OCI-LY7 (cell line): ENCODE measurements at regions not wholly inside any gene's neighbourhood (a gene's known extent, or its start where the extent isn't known, plus 50 kb on each side); places are given as distances from the start of the nearest gene placed in this dataset.

Source experiments
- BruUV-seq: library from RNA; stranded (reverse); fragments of 400-500 nt; replicated peaks from 2 replicates; lab custom pipeline; 2021; lab: Mats Ljungman, UMichigan
- CTCF ChIA-PET: fragments of 300-600 bp; sonication (Branson Sonifier 250); formaldehyde crosslinking; loops from one replicate; lab custom pipeline; 2022; ENCODE audit warnings: antibody characterized with exemption; ENCODE audit not compliant: unreplicated experiment; lab: Charles Lee
- POLR2A ChIA-PET: fragments of 300-600 bp; sonication (Branson Sonifier 250); formaldehyde crosslinking; loops from one replicate; lab custom pipeline; 2022; ENCODE audit warnings: antibody characterized with exemption; lab: Charles Lee
- DNase-seq: peaks from one replicate; pipeline ENCODE4 v3.0.0-alpha.2; 2015; ENCODE audit warnings: low spot score
- H2AFZ ChIP-seq: fragments of 200-600 bp; sonication (generic), shearing (Covaris generic); 2 replicates; pipeline ENCODE4 v1.6.1; 2014; ENCODE audit warnings: mild to moderate bottlenecking, antibody characterized with exemption, low read length, moderate library complexity
- H3K27ac ChIP-seq: fragments of 200-600 bp; sonication (generic); 2 replicates; pipeline ENCODE4 v1.5.1; 2014; ENCODE audit warnings: mixed run types, low read depth, mild to moderate bottlenecking, moderate library complexity, low read length, inconsistent platforms; ENCODE audit not compliant: poor library complexity, severe bottlenecking
- H3K36me3 ChIP-seq: fragments of 200-600 bp; sonication (generic); 2 replicates; pipeline ENCODE4 v1.6.1; 2014; ENCODE audit warnings: mild to moderate bottlenecking, antibody characterized with exemption, low read length, moderate library complexity, mixed read lengths; ENCODE audit not compliant: insufficient read depth
- H3K4me1 ChIP-seq: fragments of 200-600 bp; sonication (generic); 2 replicates; pipeline ENCODE4 v1.5.1; 2014; ENCODE audit warnings: mild to moderate bottlenecking, low read length; ENCODE audit not compliant: insufficient read depth, poor library complexity, severe bottlenecking
- H3K4me2 ChIP-seq: fragments of 200-600 bp; sonication (generic); 2 replicates; pipeline ENCODE4 v1.6.1; 2014; ENCODE audit warnings: mild to moderate bottlenecking, low read length
- H3K4me3 ChIP-seq: fragments of 200-600 bp; sonication (generic); 2 replicates; pipeline ENCODE4 v1.5.1; 2014; ENCODE audit warnings: mild to moderate bottlenecking, low read depth, low read length; ENCODE audit not compliant: poor library complexity, severe bottlenecking
- H3K79me2 ChIP-seq: fragments of 200-600 bp; sonication (generic); 2 replicates; pipeline ENCODE4 v1.6.1; 2016; ENCODE audit warnings: low read depth, mild to moderate bottlenecking, low read length, moderate library complexity, mixed read lengths; ENCODE audit not compliant: insufficient read depth
- H3K9me2 ChIP-seq: fragments of 200-600 bp; sonication (generic); 2 replicates; pipeline ENCODE4 v1.6.1; 2016; ENCODE audit warnings: mild to moderate bottlenecking, low read length, mixed read lengths; ENCODE audit not compliant: insufficient read depth
- H3K9me3 ChIP-seq: fragments of 200-600 bp; sonication (generic); 2 replicates; pipeline ENCODE4 v1.6.1; 2014; ENCODE audit warnings: mild to moderate bottlenecking, mixed run types, low read length, mixed read lengths
- H4K20me1 ChIP-seq: fragments of 200-600 bp; sonication (generic); 2 replicates; pipeline ENCODE4 v1.6.1; 2014; ENCODE audit warnings: mild to moderate bottlenecking, antibody characterized with exemption, low read length, moderate library complexity, mixed read lengths; ENCODE audit not compliant: insufficient read depth
- EZH2phosphoT487 ChIP-seq: fragments of 200-600 bp; sonication (generic); IDR thresholded peaks from 2 replicates; pipeline ENCODE4 v1.6.1; 2018; ENCODE audit warnings: low read depth, borderline replicate concordance, mild to moderate bottlenecking, mixed run types, antibody characterized with exemption, low read length, moderate library complexity, mixed read lengths
- intact Hi-C: fragments of 100-400 bp; cut with micrococcal nuclease; formaldehyde crosslinking; loops from one replicate; pipeline ENCODE4 v1.10.0; 2022; ENCODE audit not compliant: unreplicated experiment
- TF ChIP-seq, protein P1 (sequence below): fragments of 200-600 bp; sonication (generic); conservative IDR thresholded peaks from 2 replicates; pipeline ENCODE4 v1.5.1; 2014; ENCODE audit warnings: mild to moderate bottlenecking, antibody characterized with exemption, low read length, moderate library complexity, mixed read lengths

GRCh38 chr12:77237896-77238295 lies 172.5 kb upstream of the E2F7 start:
- Histone ChIP-seq H3K9me3 (no peaks in the 10 kb centered on the region), H3K79me2 (no peaks in the 10 kb centered on the region), H3K36me3 (no peaks in the 10 kb centered on the region), H4K20me1 (no peaks in the 10 kb centered on the region), H2AFZ (no peak overlapping the region), H3K4me1 (no peaks in the 10 kb centered on the region), H3K4me2 (no peak overlapping the region), H3K27ac (no peak overlapping the region), H3K9me2 (no peaks in the 10 kb centered on the region), H3K4me3 (no peak overlapping the region)
- CTCF ChIA-PET: no interaction called here
- no peak for DNase-seq
- POLR2A ChIA-PET: interaction anchor here (0.6 kb wide), 1 partner anchor 10 kb away, joined by 7 read pairs; no protein-coding TSS in a partner anchor
- TF ChIP-seq, protein P1, sequence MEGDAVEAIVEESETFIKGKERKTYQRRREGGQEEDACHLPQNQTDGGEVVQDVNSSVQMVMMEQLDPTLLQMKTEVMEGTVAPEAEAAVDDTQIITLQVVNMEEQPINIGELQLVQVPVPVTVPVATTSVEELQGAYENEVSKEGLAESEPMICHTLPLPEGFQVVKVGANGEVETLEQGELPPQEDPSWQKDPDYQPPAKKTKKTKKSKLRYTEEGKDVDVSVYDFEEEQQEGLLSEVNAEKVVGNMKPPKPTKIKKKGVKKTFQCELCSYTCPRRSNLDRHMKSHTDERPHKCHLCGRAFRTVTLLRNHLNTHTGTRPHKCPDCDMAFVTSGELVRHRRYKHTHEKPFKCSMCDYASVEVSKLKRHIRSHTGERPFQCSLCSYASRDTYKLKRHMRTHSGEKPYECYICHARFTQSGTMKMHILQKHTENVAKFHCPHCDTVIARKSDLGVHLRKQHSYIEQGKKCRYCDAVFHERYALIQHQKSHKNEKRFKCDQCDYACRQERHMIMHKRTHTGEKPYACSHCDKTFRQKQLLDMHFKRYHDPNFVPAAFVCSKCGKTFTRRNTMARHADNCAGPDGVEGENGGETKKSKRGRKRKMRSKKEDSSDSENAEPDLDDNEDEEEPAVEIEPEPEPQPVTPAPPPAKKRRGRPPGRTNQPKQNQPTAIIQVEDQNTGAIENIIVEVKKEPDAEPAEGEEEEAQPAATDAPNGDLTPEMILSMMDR: no peak
- no peak for TF ChIP-seq EZH2phosphoT487
- intact Hi-C loops: no loop called here
- no TSS peak for BruUV-seq

DNA sequence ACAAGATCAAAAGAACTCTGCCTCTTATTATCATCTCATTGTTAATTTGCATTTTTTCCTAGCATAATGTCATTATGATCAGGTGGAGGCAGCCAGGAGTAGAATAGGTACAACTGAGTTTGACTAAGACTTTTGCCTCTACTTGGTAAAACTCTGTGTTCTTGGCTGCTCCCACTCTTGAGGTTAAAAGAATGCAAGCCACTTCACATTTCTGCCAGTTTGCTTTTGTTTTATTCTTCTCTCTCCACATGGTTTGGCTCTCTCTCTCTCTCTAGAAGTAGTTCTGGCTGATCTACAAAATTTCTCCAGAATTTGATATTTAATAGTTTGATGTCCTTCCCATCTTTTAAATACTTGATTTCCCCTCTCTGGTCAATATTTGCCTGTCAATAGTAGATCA lies 170.7 kb upstream of the E2F7 start:
- H4K20me1 ChIP-seq: no peaks in the 10 kb centered on the region
- no peaks in the 10 kb centered on the region for H3K9me2 ChIP-seq
- DNase-seq: no peak
- no TSS peak for BruUV-seq
- no peaks in the 10 kb centered on the region for H3K79me2 ChIP-seq
- H3K4me1 ChIP-seq: no peaks in the 10 kb centered on the region
- intact Hi-C loops: no loop called here
- ChIA-PET CTCF (no interaction called here), POLR2A (interaction anchor here (0.6 kb wide), 1 partner anchor 14 kb away, joined by 3 read pairs; no protein-coding TSS in a partner anchor)
- H3K4me3 ChIP-seq: no peak overlapping the region
- no peak overlapping the region for H2AFZ ChIP-seq
- no peak overlapping the region for H3K27ac ChIP-seq
- no peak for TF ChIP-seq EZH2phosphoT487
- TF ChIP-seq, protein P1: no peak
- H3K9me3 ChIP-seq: no peaks in the 10 kb centered on the region
- no peak overlapping the region for H3K4me2 ChIP-seq
- no peaks in the 10 kb centered on the region for H3K36me3 ChIP-seq

DNA sequence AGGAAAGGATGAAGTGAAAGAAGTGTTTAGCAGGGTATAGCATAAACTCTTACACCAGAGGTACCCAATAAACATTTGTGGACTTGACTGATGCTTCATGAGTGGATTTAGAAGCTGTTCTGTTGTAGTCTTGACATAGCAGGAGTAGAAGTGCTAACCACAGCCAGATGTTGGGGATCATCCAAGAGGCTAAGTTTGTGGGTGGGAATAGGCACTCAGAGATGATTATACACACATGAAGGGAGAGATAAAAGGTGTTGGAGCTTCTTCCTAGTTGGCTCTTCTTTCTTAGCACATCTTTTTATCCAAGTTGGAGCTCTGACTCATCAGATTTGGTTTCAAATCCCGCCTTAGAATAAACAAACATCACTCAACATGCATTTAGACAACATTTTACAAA lies 166.7 kb upstream of the E2F7 start:
- H3K4me2 ChIP-seq: no peak overlapping the region
- intact Hi-C loops: no loop called here
- ChIA-PET POLR2A (interaction anchor here (1.4 kb wide), 1 partner anchor 9 kb away, joined by 3 read pairs; no protein-coding TSS in a partner anchor), CTCF (no interaction called here)
- H3K9me3 ChIP-seq: no peaks in the 10 kb centered on the region
- H3K79me2 ChIP-seq: no peaks in the 10 kb centered on the region
- H3K9me2 ChIP-seq: no peaks in the 10 kb centered on the region
- no peaks in the 10 kb centered on the region for H4K20me1 ChIP-seq
- H3K36me3 ChIP-seq: no peaks in the 10 kb centered on the region
- no peak overlapping the region for H3K27ac ChIP-seq
- no peaks in the 10 kb centered on the region for H3K4me1 ChIP-seq
- no peak overlapping the region for H3K4me3 ChIP-seq
- DNase-seq: no peak
- TF ChIP-seq EZH2phosphoT487: no peak
- TF ChIP-seq, protein P1: no peak
- no peak overlapping the region for H2AFZ ChIP-seq
- no TSS peak for BruUV-seq
